Frontal cortex (tissue), 3 donors: ENCODE measurements at regions not wholly inside any gene's neighbourhood (a gene's known extent, or its start where the extent isn't known, plus 50 kb on each side); places are given as distances from the start of the nearest gene placed in this dataset.

Experiments
- DNase-seq, 2 donors: peaks; one replicate each; pipeline ENCODE4 v3.0.0; 2012; ENCODE audit warnings: low spot score in 2 of 2
- FAIRE-seq: peaks from 2 replicates; lab custom pipeline; 2012; peaks lifted over from hg19 to GRCh38; lab: Jason Lieb, UNC
- donor health status: control.
- donor health status: control.
- donor health status: control.

GRCh38 chr4:35163168-35163567, 1081.1 kb downstream of the ARAP2 start:
- FAIRE-seq (no peak), DNase-seq (no peak)

- no peak for DNase-seq
- FAIRE-seq, result no peak
These were observed 1080.3 kb downstream of the ARAP2 start for GRCh38 chr4:35164063-35164462.

DNA sequence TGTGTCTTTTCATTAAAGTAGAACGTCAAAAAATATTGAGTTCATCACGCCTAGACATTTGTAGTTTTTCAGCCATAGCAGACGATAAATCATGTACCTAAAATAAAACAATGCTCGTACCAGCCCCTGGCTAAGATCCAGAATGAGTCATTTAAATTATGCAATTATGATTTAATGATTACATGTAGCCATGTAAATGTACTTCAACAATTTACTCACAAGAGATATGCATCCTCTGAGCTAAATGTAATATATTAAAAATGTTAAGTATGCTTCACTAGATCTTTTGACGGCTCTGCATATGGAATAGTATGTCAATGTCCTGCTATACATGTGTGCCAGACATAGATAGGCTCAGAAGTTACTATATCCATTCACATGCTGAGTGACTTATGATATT, 1077.8 kb downstream of the ARAP2 start:
- no peak for DNase-seq
- FAIRE-seq, result no peak

- FAIRE-seq, result no peak
- no peak for DNase-seq
These were observed 1076.9 kb downstream of the ARAP2 start for GRCh38 chr4:35167385-35167784.

- DNase-seq (no peak), FAIRE-seq (no peak)
These were observed 1068.8 kb downstream of the ARAP2 start for GRCh38 chr4:35175487-35175886.

DNA sequence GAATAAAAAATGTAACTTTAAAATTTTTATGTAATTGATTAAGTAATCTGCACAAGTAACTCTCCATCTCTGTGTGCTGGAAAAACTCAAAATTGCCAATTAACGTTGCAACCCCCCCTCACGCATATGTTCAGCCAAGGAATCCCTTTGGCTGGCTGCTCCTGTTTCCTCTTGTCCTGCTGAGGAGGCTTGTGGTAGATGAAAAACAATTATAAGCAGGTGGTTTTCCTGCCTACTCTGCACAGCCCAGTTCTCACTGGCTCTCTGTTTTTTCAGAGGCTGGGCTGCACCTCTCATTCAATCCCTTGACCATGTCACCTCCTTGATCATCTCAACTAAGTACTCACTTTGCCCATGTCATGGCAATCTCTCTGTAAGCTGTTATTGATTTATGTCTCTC, 1068.4 kb downstream of the ARAP2 start:
- no peak for DNase-seq
- no peak for FAIRE-seq

- DNase-seq (no peak), FAIRE-seq (no peak)
These were observed 1061.9 kb downstream of the ARAP2 start for GRCh38 chr4:35182451-35182850.

DNA sequence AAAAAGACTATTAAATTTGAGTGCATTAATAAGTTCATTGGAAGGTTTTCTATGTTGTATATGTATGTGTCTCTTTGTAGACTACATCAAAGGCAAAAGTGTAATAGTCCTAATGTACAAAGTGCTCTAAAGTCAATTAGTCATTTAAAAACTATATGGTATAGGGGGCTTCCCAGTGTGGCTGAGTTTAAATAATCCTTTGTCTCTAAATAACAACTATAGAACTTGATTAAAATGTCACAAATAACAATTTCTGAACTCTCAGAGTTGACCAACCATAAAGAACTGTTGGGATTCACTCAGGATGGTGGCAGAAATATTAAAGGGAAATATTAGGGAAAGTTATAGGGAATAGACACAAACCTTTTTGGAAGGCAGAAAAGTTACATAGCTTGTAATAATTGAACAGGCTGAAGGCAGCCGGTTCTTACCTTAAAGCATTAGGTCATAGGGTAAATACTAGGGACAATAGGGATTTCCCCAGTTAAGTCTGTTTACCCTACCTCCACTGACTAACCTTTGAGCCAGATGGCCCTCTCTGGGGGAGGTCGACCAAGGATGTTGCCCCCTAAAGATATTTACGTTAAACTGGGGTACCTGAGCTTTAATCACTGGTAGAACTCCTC, 1054.2 kb downstream of the ARAP2 start:
- DNase-seq (no peak), FAIRE-seq (no peak)

DNA sequence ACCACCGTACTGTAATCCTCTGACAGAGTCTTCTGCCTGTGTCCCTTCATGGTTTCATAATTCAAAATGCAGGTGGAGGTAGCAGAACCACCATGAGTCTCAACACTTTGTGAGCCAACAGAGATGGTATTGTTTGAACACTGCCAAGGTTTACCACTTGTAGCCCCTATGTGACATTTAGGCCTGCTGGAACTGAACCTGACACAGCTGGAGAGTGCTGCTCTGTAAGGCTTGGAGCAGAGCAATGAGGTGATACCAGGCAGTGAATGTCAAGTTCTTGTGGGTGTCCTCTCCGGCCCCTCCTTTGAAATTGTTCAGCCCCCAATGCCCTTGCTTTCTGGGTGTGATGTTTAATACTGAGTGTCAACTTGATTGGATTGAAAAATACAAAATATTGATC, 1042.9 kb downstream of the ARAP2 start:
- DNase-seq (no peak), FAIRE-seq (no peak)

DNA sequence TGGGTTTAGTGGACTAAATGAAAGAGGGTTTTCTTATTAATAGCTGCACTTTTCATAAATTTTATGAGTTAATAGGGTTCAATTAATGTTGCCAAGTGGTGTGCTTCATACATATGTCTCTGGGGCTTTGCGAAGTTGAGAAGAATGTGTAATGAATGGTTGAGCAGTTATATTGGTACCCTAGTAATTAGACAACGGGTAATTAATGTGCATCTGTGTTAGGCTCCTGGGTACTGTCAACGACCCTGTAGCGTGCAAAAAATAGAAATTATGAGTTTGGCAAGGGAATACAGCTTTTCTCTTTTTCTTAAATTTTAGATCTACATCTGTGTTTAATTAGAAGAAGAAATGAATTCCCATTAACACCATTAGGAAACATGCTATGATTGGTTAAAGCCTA, 1027.7 kb downstream of the ARAP2 start:
- no peak for DNase-seq
- FAIRE-seq, result no peak

DNA sequence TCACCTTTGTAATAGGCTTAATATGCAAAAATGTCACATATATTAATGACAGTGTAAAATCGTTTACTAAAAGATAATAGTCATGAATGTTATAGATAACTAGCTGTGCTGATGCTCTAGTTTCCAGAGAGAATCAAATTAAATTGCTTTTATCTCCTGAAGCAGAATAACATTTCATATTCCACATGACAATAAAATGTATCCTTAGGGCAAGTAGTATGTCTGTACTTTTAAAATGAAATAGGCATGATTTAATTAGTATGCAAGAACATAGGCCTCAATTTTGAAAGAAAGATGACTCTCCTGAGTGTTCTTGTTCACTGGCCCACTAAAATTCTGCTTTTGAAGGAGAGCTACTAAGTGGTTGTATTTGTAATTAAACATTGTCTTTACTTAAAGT, 1027.0 kb downstream of the ARAP2 start:
- no peak for FAIRE-seq
- DNase-seq, result no peak

- no peak for FAIRE-seq
- DNase-seq, result no peak
These were observed 1016.0 kb downstream of the ARAP2 start for GRCh38 chr4:35228313-35228712.

GRCh38 chr4:35229021-35229420, 1015.3 kb downstream of the ARAP2 start:
- no peak for FAIRE-seq

DNA sequence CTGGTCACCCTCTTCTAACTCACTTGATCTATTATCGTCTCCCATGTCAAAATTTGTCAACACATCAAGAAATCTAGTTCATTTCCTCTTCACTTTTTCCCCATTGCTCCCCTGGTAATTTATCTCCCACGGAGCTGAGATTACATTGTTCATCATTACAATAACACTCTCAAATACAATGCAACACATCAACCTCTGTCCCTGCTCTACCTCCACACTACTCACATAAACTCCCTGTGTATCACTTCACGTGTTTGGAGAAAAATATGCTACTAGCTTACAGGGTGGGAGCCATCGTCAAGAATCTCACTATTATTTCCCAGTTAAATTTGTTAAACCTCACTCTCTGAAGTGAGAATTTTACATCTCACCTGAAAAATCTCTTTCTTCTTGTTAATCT, 1006.4 kb downstream of the ARAP2 start:
- FAIRE-seq, result no peak
- DNase-seq, result no peak

More at GRCh38 chr4:35229021-35229420, 1015.3 kb downstream of the ARAP2 start:
- DNase-seq, result no peak

- DNase-seq (no peak), FAIRE-seq (no peak)
These were observed 1005.5 kb downstream of the ARAP2 start for GRCh38 chr4:35238793-35239192.

- FAIRE-seq, result no peak
- no peak for DNase-seq
These were observed 997.8 kb downstream of the ARAP2 start for GRCh38 chr4:35246493-35246892.

DNA sequence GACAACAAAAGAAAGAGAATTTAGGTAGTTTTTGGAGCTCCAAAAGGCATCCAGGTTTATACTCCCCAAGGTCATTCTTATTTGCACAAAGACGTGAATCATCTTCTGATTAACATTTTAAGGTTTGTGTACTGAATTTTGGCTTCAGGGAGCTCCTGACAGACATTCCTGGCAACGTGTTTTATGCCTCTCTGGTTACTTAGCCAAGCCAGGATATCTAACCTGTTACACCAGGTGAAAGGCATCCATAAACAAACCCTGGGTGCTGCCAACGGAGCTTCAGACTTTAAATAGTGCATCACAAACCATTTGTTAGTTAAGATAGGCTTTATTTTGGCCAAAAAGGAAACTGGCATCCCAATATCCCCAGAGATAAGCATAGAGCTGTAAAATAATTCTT, 997.3 kb downstream of the ARAP2 start:
- no peak for FAIRE-seq
- no peak for DNase-seq

DNA sequence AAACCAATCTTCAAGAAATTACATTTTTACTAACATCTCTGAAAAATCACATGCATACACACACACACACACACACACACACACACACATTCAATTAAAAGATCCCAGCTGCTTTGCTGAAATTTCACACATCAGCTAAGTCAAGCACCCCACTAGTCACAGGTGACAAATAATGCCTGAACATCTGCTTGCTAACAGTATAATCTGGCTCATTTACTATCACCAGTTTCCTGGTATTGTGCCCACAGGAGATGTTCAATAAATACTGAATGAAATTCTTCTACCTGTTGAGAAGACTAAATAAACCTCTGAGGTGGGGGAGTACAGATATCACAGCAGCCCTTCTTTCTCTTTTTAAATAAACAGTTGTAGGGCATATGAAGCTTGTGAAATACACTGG, 994.0 kb downstream of the ARAP2 start:
- no peak for FAIRE-seq
- no peak for DNase-seq

GRCh38 chr4:35250761-35251160, 993.6 kb downstream of the ARAP2 start:
- DNase-seq, result no peak
- FAIRE-seq, result peak; percentile 21

- no peak for FAIRE-seq
- no peak for DNase-seq
These were observed 992.2 kb downstream of the ARAP2 start for GRCh38 chr4:35252071-35252470.

GRCh38 chr4:35252866-35253265, 991.4 kb downstream of the ARAP2 start:
- no peak for FAIRE-seq

GRCh38 chr4:35253331-35253730, 991.0 kb downstream of the ARAP2 start:
- no peak for DNase-seq
- FAIRE-seq, result no peak

More at GRCh38 chr4:35252866-35253265, 991.4 kb downstream of the ARAP2 start:
- no peak for DNase-seq
